Stimulated activated CD4-positive, alpha-beta T cell treated with anti-CD3 and anti-CD28 coated beads, Interleukin-1b, Interleukin-23, amount 100 ng/mL, for 24 hours (primary cell): ENCODE measurements at regions not wholly inside any gene's neighbourhood (a gene's known extent, or its start where the extent isn't known, plus 50 kb on each side); places are given as distances from the start of the nearest gene placed in this dataset.
"Not testable (repeated sequence)": the region's sequence is repeated elsewhere in the genome, so short reads cannot be mapped to it uniquely, and the experiment has no call there.

Experiments
- DNase-seq, 4 experiments: peaks; one replicate each; pipeline ENCODE4 v3.0.0-alpha.2; 2020; ENCODE audit warnings: low read depth in 4 of 4, low spot score in 1 of 4

GRCh38 chr21:39083377-39084008, 99.8 kb downstream of the PSMG1 start:
- no peak for DNase-seq

GRCh38 chr21:39082656-39083376, 100.4 kb downstream of the PSMG1 start:
- no peak for DNase-seq

GRCh38 chr21:39080366-39080765, 102.9 kb downstream of the PSMG1 start:
- DNase-seq = no peak

- no peak for DNase-seq
Observed at GRCh38 chr21:39079617-39080016, 103.6 kb downstream of the PSMG1 start.

GRCh38 chr21:39078322-39079065, 104.8 kb downstream of the PSMG1 start:
- DNase-seq = no peak

- no peak for DNase-seq
Observed at GRCh38 chr21:39077876-39078275, 105.4 kb downstream of the PSMG1 start.

- no peak for DNase-seq
Observed at GRCh38 chr21:39074508-39074907, 108.7 kb downstream of the PSMG1 start.

GRCh38 chr21:39073717-39074116, 109.5 kb downstream of the PSMG1 start:
- DNase-seq = no peak

- DNase-seq = no peak
Observed at GRCh38 chr21:39073063-39073462, 110.2 kb downstream of the PSMG1 start.

GRCh38 chr21:39072468-39072867, 110.8 kb downstream of the PSMG1 start:
- DNase-seq = no peak

- DNase-seq = no peak
Observed at GRCh38 chr21:39071623-39072214, 111.5 kb downstream of the PSMG1 start.

GRCh38 chr21:39069856-39070255, 113.4 kb downstream of the PSMG1 start:
- not testable (repeated sequence) for DNase-seq

GRCh38 chr21:39066829-39067780, 116.1 kb downstream of the PSMG1 start:
- DNase-seq = no peak

GRCh38 chr21:39065917-39066316, 117.3 kb downstream of the PSMG1 start:
- no peak for DNase-seq

- DNase-seq = no peak
Observed at GRCh38 chr21:39064325-39065012, 118.8 kb downstream of the PSMG1 start.

GRCh38 chr21:39063517-39063916, 119.7 kb downstream of the PSMG1 start:
- DNase-seq = no peak

GRCh38 chr21:39062196-39062595, 121.1 kb downstream of the PSMG1 start:
- DNase-seq = no peak

GRCh38 chr21:39061766-39062165, 121.5 kb downstream of the PSMG1 start:
- DNase-seq = no peak

GRCh38 chr21:39060485-39061083, 122.7 kb downstream of the PSMG1 start:
- no peak for DNase-seq

GRCh38 chr21:39057121-39057520, 126.1 kb downstream of the PSMG1 start:
- DNase-seq = no peak
